ENCODE measurements at regions not wholly inside any gene's neighbourhood (a gene's known extent, or its start where the extent isn't known, plus 50 kb on each side); places are given as distances from the start of the nearest gene placed in this dataset.

GRCh38 chr16:47967374-47967773, 188.4 kb downstream of the ABCC12 start (continued):
- no peak for TF ChIP-seq FOXM1 (IDR thresholded peaks at IDR 0.05; ENCODE audit: low read depth)
- TF ChIP-seq FOXM1 (CRISPR knock-in tag; IDR thresholded peaks at IDR 0.05; ENCODE audit: low read depth) = no peak
- no peak for TF ChIP-seq CBX5 (IDR thresholded peaks at IDR 0.05; ENCODE audit: borderline replicate concordance, low read depth)
- TF ChIP-seq JUNB (CRISPR knock-in tag; conservative IDR thresholded peaks at IDR 0.05) = no peak

GRCh38 chr16:47966325-47966724, 189.5 kb downstream of the ABCC12 start:
- CTCF ChIA-PET (ENCODE audit: low intra/inter-chr PET ratio) = no interaction called here
- intact Hi-C loops (cut with micrococcal nuclease) (no loop called here), in situ Hi-C loops (cut with MboI) (no loop called here)
- no peak overlapping the region for H3K4me3 ChIP-seq
- no peaks in the 10 kb centered on the region for H3K9me3 ChIP-seq (replicated peaks; ENCODE audit: control insufficient read depth, insufficient read depth, low read depth, low read length)
- H3K27me3 ChIP-seq (ENCODE audit: control insufficient read depth in 2 of 2, insufficient read depth in 2 of 2, low read length in 2 of 2) = no peaks in the 10 kb centered on the region
- no peak overlapping the region for H2AFZ ChIP-seq (ENCODE audit: low read depth, low read length)
- no peaks in the 10 kb centered on the region for H3K79me2 ChIP-seq (ENCODE audit: control insufficient read depth, insufficient read depth, low read length)
- BruUV-seq (replicated peaks) = no TSS peak
- POLR2A ChIA-PET = no interaction called here
- no peaks in the 10 kb centered on the region for H3K4me1 ChIP-seq (replicated peaks in 1 of 2; ENCODE audit: control insufficient read depth in 2 of 2, insufficient read depth in 2 of 2, low read length in 2 of 2)
- H3K9me1 ChIP-seq (ENCODE audit: control insufficient read depth, insufficient read depth, low read length) = no peaks in the 10 kb centered on the region
- no peak overlapping the region for H3K9ac ChIP-seq (ENCODE audit: insufficient read depth in 1 of 2, low read depth in 2 of 2, low read length in 2 of 2)
- no peak overlapping the region for H3K27ac ChIP-seq (ENCODE audit: extremely low read depth, low read depth, low read length)
- TF ChIP-seq SIN3A (IDR thresholded peaks at IDR 0.05; ENCODE audit: borderline replicate concordance in 2 of 2, control insufficient read depth in 1 of 2, low read depth in 2 of 2, low read length in 2 of 2) = no peak
- TF ChIP-seq MTF1 (CRISPR knock-in tag; IDR thresholded peaks at IDR 0.05; ENCODE audit: borderline replicate concordance) = no peak
- DNase-seq (ENCODE audit: extremely low read depth in 1 of 4, low spot score in 3 of 4) = no peak
- H3K36me3 ChIP-seq (ENCODE audit: control insufficient read depth, insufficient read depth, low read length) = no peaks in the 10 kb centered on the region
- no peak overlapping the region for H3K4me2 ChIP-seq (ENCODE audit: insufficient read depth, low read length)
- ATAC-seq = no peak
- no peaks in the 10 kb centered on the region for H4K20me1 ChIP-seq (replicated peaks; ENCODE audit: control insufficient read depth, insufficient read depth, low read length)
- WGBS (ENCODE audit: insufficient coverage, low coverage, missing lambda C conversion rate) = 0% methylated on average over 4 of the region's 4 CpGs
- FAIRE-seq = no peak
